NCI-H2081 (cell line): ENCODE measurements at regions not wholly inside any gene's neighbourhood (a gene's known extent, or its start where the extent isn't known, plus 50 kb on each side); places are given as distances from the start of the nearest gene placed in this dataset.
"Not testable (repeated sequence)": the region's sequence is repeated elsewhere in the genome, so short reads cannot be mapped to it uniquely, and the experiment has no call there.

Source experiments
- DNase-seq, 2 experiments: peaks; one replicate each; lab custom pipeline; 2025; lab: John Stamatoyannopoulos, UW

GRCh38 chr5:27491746-27492439, 453.5 kb upstream of the CDH9 start:
- no peak for DNase-seq

GRCh38 chr5:27491047-27491446, 452.7 kb upstream of the CDH9 start:
- DNase-seq = peak in 1 of 2 experiments; percentile 32

DNA sequence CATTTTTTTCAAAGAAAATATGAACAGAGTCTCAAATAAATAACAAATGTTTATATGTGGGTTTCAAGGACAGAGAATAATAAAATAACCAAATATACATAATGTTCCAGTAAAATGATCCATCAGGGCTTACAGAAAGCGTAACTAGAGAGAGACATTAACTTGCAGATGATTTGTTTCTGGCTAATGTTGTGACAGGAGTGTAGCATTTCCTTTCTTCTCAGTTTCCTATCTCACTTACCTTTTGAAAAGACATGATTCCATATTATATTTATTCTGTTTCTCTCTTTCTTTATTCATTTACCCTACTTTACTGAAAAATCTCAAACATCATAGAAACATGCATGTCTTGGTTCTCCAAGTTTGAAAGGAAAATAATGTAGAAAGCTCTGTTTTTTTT, 451.3 kb upstream of the CDH9 start:
- DNase-seq = no peak

DNA sequence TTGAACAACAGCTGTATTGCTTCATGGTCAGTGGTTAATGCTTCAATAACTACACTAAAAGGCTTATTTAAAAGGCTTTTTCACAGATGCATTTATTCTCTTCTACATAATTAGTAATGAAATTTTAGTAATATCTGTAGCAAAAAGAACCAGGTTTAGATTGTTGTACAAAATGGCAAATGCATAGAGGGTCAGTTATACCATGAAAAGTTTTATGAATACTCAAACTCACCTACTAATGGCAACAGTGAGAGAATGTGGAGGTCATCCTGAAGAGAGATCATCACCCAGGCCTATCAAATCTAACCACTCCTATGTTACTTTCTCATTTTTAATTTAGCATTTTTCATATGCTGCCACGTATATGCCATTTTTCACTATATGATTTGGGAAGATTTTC, 444.3 kb upstream of the CDH9 start:
- no peak for DNase-seq

DNA sequence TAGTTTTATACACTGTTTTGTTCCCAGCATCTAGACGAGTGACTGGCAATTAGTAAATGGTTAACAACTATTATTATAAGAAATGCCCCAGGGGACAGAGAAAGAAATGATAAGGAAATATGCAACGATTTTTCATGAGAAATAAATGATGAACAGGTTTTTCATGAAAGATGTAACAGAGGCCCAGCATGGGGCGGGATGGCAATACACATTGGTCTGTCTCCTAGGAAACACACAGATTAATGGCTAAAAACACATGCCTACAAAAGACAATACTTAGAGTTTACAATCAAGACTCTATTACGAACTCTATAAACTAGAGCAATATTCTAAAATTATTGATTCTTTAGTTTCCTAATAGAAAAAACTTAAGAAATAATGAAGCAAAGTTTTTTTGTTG, 441.5 kb upstream of the CDH9 start:
- no peak for DNase-seq

DNA sequence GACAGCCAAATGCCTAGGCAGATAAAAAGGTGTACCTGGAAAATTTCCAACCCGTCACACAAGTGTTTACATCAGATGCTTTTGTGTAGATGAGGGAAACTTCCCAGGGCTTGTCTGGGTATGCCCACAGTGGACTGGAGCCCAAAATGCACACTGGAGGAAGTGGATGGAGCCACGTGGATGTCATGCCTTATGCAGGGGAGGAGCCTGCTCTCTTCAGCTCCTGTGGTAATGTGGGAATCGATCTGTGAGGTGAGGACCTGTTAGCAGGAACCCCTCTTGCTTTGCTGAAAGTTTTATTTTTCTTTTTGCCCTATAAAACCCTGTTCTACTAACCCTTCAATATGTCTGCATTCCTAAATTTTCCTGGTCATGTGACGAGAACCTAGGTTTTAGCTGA, 439.2 kb upstream of the CDH9 start:
- no peak for DNase-seq

DNA sequence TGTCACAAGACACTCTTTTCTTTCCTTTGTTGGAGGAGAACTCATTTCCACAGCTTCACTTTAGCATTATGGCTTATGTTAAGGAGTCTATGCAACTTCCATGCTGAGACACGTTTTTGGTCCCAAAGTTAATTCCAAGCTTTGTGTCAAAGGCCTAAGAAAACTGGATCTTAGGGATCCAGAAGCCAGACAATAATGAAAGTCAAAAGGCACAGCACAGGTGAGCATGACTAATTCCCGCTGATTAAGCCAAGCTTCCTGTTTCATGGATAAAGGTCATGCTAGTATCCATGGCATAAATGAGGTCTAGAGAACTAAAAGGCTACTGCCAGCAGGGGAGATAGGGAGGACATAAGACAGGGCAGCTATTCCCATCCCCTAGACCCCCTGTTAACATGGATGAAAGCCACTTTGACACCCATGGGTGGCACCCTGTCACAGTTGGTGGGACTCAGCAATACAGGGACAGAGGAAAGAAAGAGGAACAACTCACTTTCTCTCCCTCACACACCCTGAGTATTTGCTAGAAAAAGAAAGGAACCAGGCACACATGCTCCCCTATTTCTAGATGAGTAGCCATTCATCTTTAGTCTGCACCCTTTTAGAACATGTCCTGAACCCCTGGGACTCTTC, 438.1 kb upstream of the CDH9 start:
- no peak for DNase-seq

DNA sequence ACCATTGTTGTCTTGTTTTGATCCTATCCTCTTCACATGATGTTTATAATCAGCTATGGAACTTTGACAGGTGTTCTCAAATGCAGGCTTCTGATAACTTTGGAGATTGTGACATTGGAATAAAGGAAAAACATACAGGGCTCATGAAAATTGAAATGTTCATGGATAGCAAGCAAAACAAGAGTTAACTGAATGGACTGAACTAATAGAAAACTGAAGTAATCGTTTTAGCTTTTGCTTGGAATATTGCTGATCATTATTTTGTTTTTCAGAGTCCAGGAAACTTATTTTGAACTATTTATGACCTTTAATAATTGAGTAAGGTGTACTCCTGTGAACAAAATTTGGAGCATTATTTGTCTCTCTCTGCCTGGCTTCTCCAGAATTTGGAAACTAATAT, 436.7 kb upstream of the CDH9 start:
- DNase-seq = no peak

DNA sequence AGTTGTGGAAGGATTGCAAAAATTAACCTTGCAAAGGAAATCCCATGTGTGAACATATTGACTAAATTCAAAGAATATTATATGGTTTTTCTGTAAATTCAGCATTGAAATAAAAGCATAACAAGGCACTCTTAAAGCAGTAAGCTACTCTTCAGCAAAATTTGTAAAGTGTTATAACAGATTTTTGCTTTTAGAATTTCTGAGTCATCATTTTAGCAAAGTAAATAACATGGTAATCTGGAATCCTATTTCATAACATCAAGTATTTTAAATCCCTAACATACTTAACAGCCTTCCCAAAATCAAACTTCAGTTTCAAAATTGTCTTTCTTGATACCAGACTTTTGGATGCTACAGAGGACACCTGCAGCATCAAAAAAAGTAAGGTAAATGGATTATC, 436.0 kb upstream of the CDH9 start:
- DNase-seq = no peak

DNA sequence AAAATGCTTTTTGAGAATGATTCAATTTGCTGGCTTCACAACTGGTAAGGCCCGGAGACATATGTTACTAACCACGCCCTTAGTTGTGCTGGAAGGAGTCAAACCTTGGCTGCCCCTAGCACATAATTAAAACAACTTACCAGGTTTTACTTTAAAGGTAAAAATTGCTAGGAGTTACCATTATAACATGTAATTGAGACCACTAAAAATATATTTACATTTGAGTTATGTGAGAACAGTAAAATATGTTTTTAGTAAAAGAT, 435.6 kb upstream of the CDH9 start:
- DNase-seq = no peak

DNA sequence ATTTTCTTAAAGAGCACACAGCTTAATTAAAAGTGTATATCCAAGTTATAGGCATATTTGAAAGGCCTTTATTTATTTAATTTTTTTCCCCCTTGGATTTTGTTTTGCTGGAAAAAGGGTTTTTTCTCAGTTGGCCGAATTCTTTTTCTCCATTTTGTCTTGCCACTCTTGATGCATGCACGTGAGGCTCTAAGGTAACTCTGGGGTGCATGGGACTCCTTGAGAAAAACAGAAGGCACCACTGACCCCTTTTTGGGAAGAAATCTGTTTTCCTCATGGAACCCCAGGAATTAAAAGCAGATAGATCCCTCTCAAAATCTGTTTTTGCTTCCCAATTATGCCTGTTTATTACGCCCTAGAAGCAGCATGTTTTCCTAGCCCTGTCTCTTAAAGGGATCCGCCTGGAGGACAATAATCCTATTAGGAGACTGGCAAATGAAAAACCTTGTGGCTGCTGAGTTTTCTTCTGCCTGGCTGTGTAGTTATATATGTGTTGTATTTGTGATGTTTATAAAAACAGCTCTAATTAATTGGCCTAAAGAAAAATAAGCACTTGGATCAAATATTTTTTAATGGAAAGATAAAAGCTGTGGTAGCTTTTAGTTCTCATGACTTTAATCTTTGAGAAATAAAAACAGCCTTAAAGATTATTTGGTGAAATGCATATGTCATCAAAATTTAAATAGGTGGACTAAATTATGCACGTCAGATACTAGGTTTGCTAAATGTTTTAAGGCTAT, 435.1 kb upstream of the CDH9 start:
- DNase-seq = peak; percentile 19 to 41

DNA sequence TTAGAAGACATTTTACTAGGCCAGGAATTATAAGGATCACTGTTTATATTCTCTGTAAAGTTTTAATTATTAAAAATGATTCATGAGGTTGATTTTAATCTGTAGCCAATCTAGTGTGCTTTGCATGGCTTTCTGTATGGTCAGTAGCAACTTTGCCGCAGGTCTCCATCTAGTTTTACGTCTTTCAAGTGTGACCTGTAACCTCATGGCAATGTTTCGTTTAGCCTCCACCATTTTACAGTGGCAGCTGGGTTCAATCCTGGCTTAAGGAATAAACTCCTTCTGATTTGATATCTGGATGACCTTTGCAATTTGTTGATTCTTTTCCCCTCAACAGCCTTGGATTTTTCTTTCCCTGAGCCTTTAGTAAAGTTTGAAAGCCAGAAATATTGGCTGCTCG, 434.5 kb upstream of the CDH9 start:
- DNase-seq = peak in 1 of 2 experiments; percentile 28

DNA sequence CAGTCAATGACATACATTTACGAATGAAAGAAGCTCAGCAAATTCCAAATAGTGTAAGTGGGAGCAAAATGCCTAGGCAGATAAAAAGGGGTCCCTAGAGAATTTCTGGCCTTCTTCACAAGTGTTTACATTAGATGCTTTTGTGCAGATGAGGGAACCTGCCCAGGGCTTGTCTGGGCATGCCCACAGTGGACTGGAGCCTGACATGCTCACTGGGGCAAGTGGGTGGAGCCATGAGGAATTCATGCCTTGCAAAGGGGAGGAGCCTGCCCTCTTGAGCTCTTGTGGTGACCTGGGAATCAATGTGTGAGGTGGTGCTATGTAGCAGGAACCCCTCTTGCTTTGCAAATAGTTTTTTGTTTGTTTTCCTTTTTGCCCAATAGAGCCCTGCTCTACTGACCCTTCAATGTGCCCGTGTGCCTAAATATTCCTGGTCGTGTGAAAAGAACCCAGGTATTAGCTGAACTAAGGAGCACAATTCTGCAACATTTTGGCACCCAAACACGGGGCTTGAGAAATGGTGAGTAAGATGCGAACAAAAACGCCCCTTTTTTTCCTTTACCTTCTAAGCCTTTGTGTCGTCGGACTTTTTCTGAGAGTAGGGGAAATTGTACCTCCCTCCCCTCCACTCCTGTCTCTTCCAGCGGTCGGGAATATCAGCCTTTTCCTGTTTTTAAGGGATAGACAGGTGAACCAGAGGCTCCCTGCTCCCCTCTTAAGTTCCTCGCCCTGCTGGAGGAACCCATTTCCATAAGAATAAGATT, 433.8 kb upstream of the CDH9 start:
- DNase-seq = peak; percentile 78 to 84

DNA sequence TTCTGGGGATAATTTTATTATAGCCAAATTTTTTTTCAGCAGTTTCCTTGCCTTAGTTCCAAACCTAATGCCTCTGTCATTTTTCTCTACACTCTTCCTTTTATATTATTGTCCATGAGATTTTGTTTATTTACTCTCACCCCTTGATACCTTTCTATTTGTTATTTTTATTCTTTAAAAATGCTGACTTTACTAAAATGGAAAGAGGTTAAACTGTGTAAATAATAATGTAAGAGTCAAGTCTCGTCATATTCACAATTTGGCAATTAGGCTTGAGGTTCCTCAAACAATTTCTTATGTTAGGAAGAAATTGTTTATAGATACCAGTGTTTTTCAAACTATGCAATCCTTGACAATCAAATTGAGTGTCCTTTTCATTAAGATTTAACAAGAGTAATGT, 428.6 kb upstream of the CDH9 start:
- no peak for DNase-seq

DNA sequence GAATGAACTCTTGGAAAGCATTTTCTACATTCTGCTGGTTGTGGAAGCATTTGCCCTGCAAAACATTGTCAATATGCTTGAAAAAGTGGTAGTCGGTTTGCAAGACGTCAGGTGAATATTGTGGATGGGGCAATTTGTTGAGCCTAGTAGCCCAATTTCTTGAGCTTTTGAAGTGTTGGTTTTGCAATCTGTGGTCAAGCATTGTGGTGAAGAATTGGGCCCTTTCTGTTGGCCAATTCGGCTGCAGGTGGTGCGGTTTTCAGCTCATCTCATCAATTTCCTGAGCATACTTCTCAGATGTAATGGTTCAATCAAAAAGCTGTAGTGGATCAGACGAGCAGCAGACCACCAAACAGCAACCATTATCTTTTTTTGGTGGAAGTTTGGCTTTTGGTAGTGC, 426.8 kb upstream of the CDH9 start:
- DNase-seq = no peak

DNA sequence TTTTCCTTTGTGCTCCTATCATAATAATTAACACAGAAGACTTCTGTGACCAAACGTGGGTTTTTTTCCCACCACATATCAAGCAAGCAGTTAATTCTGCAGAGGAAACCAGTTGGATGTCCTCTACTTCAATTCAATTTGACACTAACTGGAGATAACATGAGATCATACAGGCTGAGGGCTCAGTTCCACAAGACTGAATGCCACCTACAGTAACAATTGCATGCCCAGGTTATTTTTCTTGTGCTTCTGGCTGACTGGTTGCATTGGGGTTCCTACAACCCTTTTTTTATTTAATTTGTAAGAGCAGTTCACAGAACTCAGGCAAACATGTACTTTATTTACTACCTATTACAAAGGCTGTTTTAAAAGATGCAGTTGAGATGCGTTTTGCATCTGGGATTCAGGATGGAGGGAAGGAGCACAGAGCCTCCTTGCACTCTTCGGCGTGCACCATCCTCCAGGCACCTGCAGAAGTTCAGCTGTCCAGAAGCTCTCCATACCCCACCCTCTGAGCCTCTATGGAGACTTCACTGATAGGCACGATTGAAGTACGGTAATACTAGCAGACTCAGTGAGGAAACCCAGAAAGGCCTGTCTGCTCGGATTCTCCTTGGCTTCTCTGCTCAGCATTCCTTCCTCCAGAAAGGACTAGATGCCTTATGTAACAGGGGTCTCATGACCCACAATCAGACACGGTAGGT, 425.2 kb upstream of the CDH9 start:
- no peak for DNase-seq

DNA sequence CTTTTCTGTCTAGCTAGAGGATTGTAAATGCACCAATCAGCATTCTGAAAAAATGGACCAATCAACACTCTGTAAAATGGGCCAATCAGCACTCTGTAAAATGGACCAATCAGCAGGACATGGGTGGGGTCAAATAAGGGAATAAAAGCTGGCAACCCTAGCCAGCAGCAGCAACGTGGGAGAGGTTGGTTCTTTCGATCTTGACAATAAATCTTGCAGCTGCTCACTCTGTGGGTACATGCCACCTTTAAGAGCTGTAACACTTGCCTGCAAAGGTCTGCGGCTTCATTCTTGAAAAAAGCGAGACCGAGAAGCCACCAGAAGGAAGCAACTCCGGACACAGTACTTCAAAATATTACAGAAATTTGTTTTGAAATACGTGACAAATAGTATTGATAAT, 424.6 kb upstream of the CDH9 start:
- no peak for DNase-seq

DNA sequence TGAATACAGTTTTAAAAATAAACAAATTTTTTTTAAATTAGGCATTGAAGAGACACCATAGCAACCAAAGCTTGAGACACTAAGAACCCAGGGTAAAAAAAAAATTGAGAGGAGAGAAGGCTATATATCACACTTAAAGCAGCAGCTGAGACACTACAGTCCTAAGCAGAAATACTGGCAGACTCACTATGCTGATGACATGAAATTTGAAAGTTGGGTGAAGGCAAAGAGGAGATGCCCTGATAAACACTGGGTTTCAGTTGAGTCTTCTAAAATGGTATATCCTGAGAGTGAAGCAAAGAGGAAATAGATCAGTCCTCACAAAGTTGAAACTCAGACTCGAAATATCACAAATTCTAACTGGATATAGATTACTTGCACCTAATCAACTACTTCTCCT, 419.9 kb upstream of the CDH9 start:
- no peak for DNase-seq

DNA sequence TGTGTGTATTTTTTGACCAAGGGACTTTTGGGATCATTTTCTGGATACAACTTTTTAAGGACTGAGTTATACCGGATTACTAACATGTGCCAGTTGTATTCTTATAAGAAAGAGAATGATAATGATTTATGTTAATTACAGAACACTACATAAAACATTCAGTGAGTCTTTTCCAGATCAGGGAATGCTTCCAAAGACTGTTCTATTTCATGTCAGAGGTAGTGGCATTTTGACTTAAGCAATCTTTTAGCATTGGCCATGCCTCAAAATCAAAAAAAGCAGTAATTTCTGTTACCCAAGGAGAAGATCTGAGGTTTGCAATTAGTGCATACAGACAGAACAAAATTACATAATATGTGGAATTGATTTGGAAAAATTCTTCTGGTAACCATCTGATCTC, 413.0 kb upstream of the CDH9 start:
- no peak for DNase-seq

DNA sequence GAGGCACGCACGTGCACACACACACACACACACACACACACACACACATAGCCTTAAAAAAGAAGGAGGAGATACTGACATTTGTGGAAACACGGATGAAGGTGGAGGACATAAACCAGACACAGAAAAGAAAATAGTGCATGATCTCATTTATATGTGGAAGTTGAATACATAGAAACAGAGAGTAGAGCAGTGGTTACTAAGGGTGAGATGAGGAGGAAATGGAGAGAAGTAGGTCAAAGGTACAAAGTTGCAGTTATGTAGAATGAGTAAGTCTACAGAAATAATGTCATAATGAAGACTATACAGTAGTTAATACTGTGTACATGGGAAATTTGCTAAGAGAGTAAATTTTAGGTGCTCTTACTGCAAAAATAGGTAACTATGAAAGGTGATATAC, 412.2 kb upstream of the CDH9 start:
- no peak for DNase-seq

GRCh38 chr5:27439383-27439782, 401.0 kb upstream of the CDH9 start:
- not testable (repeated sequence) for DNase-seq

GRCh38 chr5:27437594-27438200, 399.3 kb upstream of the CDH9 start:
- no peak for DNase-seq
